ENCODE measurements at regions not wholly inside any gene's neighbourhood (a gene's known extent, or its start where the extent isn't known, plus 50 kb on each side); places are given as distances from the start of the nearest gene placed in this dataset.

DNA sequence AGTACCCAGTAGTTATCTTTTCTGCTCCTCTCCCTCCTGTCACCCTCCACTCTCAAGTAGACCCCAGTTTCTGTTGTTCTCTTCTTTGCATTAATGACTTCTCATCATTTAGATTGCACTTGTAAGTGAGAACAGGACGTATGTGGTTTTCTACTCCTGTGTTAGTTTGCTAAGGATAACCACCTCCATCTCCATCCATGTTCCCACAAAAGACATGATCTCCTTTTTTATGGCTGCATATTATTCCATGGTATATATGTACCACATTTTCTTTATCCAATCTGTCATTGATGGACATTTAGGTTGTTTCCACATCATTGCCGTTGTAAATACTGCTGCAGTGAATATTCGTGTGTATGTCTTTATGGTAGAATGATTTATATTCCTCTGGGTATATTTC is 1346.5 kb downstream of the MRPL39 start:
- intact Hi-C loops (cut with DNase I; ENCODE audit: low total_unique reads): no loop called here
- TF ChIP-seq POLR2A (IDR thresholded peaks at IDR 0.05): no peak
- TF ChIP-seq, protein P1, sequence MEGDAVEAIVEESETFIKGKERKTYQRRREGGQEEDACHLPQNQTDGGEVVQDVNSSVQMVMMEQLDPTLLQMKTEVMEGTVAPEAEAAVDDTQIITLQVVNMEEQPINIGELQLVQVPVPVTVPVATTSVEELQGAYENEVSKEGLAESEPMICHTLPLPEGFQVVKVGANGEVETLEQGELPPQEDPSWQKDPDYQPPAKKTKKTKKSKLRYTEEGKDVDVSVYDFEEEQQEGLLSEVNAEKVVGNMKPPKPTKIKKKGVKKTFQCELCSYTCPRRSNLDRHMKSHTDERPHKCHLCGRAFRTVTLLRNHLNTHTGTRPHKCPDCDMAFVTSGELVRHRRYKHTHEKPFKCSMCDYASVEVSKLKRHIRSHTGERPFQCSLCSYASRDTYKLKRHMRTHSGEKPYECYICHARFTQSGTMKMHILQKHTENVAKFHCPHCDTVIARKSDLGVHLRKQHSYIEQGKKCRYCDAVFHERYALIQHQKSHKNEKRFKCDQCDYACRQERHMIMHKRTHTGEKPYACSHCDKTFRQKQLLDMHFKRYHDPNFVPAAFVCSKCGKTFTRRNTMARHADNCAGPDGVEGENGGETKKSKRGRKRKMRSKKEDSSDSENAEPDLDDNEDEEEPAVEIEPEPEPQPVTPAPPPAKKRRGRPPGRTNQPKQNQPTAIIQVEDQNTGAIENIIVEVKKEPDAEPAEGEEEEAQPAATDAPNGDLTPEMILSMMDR (IDR thresholded peaks at IDR 0.05): no peak
- no peak overlapping the region for H3K4me3 ChIP-seq (ENCODE audit: low read depth, poor library complexity, severe bottlenecking)
- 83 to 85% methylated on average over 3 of the region's 3 CpGs for WGBS, 2 donors
- DNase-seq (ENCODE audit: low spot score in 2 of 2): no peak

DNA sequence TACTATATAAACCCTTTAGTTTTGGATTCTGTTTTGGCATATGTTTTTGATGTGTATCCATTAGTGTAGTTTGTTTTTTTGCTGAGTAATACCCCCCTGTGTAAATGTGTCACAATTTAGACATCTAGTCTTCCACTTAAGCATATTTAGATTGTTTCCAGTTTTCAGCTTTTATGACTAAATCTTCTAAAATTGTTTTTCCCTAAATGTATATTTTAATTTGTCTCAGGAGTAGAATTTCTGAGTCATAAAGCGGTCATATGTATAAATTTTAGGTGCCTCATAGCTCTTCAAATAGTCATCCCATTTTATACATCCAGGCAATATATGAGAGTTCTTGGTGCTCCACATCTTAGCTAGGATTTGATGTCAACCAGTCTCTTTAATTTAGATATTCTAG is 1348.0 kb downstream of the MRPL39 start:
- no peak overlapping the region for H3K4me3 ChIP-seq (ENCODE audit: low read depth, poor library complexity, severe bottlenecking)
- intact Hi-C loops (cut with DNase I; ENCODE audit: low total_unique reads): no loop called here
- WGBS, 2 donors: 91 to 97% methylated on average over 1 of the region's 1 CpG
- no peak for DNase-seq (ENCODE audit: low spot score in 2 of 2)
- TF ChIP-seq, protein P1 (IDR thresholded peaks at IDR 0.05): no peak
- no peak for TF ChIP-seq POLR2A (IDR thresholded peaks at IDR 0.05)

DNA sequence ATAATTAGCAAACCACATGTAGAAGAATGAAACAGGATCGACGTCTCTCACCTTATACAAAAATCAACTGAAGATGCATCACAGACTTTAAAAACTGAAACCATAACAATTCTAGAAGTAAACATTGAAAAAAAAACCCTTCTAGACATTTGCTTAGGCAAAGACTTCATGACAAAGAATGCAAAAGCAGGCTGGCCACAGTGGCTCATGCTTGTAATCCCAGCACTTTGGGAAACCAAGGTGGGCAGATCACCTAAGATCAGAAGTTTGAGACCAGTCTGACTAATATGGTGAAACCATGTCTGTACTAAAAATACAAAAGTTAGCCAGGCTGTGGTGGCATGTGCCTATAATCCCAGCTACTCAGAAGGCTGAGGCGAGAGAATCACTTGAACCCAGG is 1351.7 kb downstream of the MRPL39 start:
- 80 to 95% methylated on average over 3 of the region's 3 CpGs for WGBS, 2 donors
- no peak for DNase-seq (ENCODE audit: low spot score in 2 of 2)
- intact Hi-C loops (cut with DNase I; ENCODE audit: low total_unique reads): no loop called here
- no peak overlapping the region for H3K4me3 ChIP-seq (ENCODE audit: low read depth, poor library complexity, severe bottlenecking)
- TF ChIP-seq POLR2A (IDR thresholded peaks at IDR 0.05): no peak
- TF ChIP-seq, protein P1 (IDR thresholded peaks at IDR 0.05): no peak

DNA sequence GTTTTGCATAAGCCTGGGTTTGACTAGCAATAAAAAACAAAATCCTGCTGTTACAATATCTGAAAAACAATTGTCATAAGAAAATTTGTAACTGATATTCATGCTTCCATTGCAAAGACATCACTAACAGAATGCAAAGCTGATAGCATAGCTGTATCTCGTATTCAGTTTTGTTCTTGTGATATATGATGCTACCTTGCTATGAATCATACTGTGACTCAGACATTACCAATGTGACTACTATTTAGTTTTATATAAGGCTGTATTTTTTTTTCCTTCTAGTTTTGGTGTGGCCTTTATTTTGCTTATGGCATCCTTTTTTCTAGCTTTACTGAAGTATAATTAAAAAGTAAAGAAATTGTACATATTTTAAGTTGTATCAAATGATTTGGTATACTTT is 1381.8 kb downstream of the MRPL39 start:
- 30 to 48% methylated on average over 1 of the region's 1 CpG for WGBS, 2 donors
- DNase-seq (ENCODE audit: low spot score in 2 of 2): no peak
- no peak overlapping the region for H3K4me3 ChIP-seq (ENCODE audit: low read depth, poor library complexity, severe bottlenecking)
- TF ChIP-seq, protein P1 (IDR thresholded peaks at IDR 0.05): no peak
- TF ChIP-seq POLR2A (IDR thresholded peaks at IDR 0.05): no peak
- intact Hi-C loops (cut with DNase I; ENCODE audit: low total_unique reads): no loop called here

DNA sequence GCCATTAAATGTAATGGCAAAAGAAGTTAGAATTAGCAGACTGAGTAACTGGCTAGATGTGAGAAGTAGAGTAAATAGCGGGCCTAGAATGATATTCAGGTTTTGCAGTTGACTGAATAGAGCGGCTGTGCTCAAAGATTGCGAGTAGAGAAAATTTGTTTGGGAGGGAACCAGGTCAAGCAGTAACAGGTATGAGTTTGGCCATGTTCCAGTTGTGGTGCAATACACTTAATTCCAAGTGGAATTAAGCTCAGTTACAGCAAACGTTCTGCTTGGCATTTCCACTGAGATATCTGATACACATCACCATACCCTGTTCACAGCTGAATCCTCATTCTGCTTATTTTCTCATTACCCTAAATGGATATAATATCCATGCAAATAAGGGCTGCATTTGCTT is 1382.9 kb downstream of the MRPL39 start:
- TF ChIP-seq, protein P1 (IDR thresholded peaks at IDR 0.05): no peak
- TF ChIP-seq POLR2A (IDR thresholded peaks at IDR 0.05): no peak
- H3K4me3 ChIP-seq (ENCODE audit: low read depth, poor library complexity, severe bottlenecking): no peak overlapping the region
- intact Hi-C loops (cut with DNase I; ENCODE audit: low total_unique reads): no loop called here
- no peak for DNase-seq (ENCODE audit: low spot score in 2 of 2)
- WGBS, 2 donors: 50 to 53% methylated on average over 4 of the region's 4 CpGs

DNA sequence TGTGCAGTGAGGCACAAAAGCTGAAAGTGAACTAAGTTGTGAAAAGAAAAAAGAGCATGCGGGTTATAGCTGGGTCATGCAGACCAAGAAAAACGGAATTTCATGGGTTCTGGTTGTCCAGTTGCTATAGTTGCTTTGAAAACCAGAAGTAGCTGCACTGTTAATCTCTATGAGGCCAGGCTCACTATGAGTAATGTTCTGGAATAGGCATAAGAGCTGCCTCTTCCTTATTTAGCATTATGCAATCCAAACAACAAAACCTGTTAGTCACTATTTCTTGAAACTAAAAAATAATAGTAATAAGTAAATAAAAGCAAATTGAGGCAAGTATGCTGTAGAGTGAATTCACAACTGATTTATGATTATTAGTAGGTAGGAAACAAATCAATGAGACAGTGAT is 1383.7 kb downstream of the MRPL39 start:
- no peak overlapping the region for H3K4me3 ChIP-seq (ENCODE audit: low read depth, poor library complexity, severe bottlenecking)
- TF ChIP-seq, protein P1 (IDR thresholded peaks at IDR 0.05): no peak
- TF ChIP-seq POLR2A (IDR thresholded peaks at IDR 0.05): no peak
- 69 to 72% methylated on average over 2 of the region's 2 CpGs for WGBS, 2 donors
- no peak for DNase-seq (ENCODE audit: low spot score in 2 of 2)
- intact Hi-C loops (cut with DNase I; ENCODE audit: low total_unique reads): no loop called here

Data from lower leg skin (tissue), 4 donors.